Uterus (tissue), 2 donors: ENCODE measurements at regions not wholly inside any gene's neighbourhood (a gene's known extent, or its start where the extent isn't known, plus 50 kb on each side); places are given as distances from the start of the nearest gene placed in this dataset.

Experiments used
- CTCF ChIP-seq, 4 experiments: fragments of 200-600 bp in 2 of 4; fragments of 450-650 bp in 2 of 4; sonication (generic) in 2 of 4; IDR thresholded peaks; one replicate each; pipeline ENCODE4 v1.5.1; 2016 to 2019; ENCODE audit warnings: antibody characterized with exemption in 4 of 4, mild to moderate bottlenecking in 2 of 4, moderate library complexity in 1 of 4
- POLR2A ChIP-seq, 2 donors: fragments of 450-650 bp; IDR thresholded peaks; one replicate each; pipeline ENCODE4 v1.6.1; 2016; ENCODE audit warnings: antibody characterized with exemption in 2 of 2, mild to moderate bottlenecking in 1 of 2, moderate library complexity in 1 of 2

- TF ChIP-seq CTCF (IDR thresholded peaks at IDR 0.05) (no peak), POLR2A (IDR thresholded peaks at IDR 0.05) (no peak)
Observed at GRCh38 chr2:17363846-17364245, 154.4 kb downstream of the RAD51AP2 start.
